GM12872 (cell line): ENCODE measurements at regions not wholly inside any gene's neighbourhood (a gene's known extent, or its start where the extent isn't known, plus 50 kb on each side); places are given as distances from the start of the nearest gene placed in this dataset.

Experiments
- TF ChIP-seq, protein P1 (sequence below): IDR thresholded peaks from 3 replicates; pipeline ENCODE4 v1.5.1; 2011; ENCODE audit warnings: low read depth, mild to moderate bottlenecking, low read length, moderate library complexity; ENCODE audit not compliant: insufficient read depth

DNA sequence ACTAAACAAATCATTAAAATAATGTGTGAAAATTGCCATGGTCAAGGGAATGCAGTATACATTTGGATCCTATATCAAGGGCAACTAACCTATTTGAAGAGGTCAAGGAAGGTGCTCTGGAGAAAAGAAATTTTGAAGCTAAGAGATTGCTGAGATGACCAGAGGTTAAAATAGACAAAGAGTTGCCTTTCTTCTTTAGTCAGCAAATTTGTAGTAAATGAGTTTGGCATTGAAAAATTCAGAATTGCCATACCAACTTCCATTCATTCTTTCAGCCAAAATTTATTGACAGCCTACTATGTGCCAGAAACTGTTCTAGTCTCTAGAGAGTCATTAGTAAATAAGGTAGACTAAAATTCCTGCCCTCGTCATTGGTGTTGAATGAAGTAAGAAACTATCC is 396.2 kb downstream of the BCL11A start:
- TF ChIP-seq, protein P1, sequence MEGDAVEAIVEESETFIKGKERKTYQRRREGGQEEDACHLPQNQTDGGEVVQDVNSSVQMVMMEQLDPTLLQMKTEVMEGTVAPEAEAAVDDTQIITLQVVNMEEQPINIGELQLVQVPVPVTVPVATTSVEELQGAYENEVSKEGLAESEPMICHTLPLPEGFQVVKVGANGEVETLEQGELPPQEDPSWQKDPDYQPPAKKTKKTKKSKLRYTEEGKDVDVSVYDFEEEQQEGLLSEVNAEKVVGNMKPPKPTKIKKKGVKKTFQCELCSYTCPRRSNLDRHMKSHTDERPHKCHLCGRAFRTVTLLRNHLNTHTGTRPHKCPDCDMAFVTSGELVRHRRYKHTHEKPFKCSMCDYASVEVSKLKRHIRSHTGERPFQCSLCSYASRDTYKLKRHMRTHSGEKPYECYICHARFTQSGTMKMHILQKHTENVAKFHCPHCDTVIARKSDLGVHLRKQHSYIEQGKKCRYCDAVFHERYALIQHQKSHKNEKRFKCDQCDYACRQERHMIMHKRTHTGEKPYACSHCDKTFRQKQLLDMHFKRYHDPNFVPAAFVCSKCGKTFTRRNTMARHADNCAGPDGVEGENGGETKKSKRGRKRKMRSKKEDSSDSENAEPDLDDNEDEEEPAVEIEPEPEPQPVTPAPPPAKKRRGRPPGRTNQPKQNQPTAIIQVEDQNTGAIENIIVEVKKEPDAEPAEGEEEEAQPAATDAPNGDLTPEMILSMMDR: no peak

DNA sequence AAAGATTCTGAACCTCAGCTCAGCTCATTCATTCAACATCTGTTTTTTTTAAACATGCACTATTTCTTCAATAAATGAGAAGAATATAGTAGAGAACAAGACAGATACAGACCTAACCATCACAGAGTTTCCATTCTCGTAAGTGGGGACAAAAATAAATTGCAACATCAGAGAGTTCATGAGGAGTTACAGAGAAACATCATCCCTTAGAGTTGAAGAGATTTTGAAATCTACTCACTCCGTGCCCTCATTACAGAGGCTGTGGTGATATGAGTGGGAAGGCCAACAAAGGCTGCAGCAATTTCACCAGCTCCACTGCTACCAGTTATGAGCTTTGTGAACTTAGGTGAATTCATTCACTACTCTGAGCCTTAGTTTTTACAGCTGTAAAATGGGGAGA is 399.3 kb downstream of the BCL11A start:
- TF ChIP-seq, protein P1: no peak

DNA sequence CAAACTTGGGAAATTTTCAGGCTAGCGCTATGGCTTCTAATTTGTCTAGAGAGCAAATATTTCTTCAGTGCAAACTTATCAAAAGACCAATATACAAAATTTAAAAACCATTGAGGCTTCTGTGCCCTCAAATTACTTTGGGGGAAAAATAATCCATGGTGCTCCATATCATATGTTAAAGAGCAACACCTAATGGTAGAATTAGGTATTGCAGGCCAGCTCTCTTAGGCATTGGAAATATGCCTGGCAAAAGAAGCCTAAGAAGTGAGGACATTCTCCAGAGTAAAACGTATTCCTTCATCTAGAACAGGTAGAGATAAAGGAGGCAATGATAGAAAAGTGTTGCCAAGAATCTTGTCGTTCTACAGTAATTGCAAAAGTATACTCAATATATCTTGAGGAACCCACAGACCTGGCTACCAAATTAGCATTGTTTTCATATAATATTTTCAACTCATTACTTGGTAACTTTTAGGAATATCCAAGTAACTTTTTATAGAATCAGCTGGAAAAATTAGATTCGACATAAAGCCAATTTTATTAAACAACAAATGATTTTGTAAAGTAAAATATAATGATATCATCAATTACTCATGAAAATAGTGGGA is 401.1 kb downstream of the BCL11A start:
- TF ChIP-seq, protein P1: peak; percentile 80

DNA sequence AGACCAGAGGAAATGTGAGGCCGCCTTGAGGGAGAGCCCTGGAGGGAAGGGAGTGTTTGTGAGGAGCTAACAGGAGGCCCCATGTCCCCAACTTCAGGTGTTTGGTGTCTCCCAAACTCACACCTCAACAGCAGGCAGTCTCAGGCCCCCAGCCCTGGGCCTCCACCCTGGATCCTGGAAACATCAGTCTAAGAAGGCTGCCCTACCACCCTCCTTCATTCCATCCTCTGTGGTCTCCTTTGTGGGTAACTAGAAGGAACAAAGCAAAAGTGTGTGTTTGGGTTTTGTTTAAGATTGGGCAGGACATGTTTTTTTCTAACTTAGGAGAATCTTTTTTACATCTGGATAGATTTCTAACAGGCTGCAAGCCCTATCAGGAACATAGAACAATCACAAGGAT is 404.3 kb downstream of the BCL11A start:
- TF ChIP-seq, protein P1: no peak

DNA sequence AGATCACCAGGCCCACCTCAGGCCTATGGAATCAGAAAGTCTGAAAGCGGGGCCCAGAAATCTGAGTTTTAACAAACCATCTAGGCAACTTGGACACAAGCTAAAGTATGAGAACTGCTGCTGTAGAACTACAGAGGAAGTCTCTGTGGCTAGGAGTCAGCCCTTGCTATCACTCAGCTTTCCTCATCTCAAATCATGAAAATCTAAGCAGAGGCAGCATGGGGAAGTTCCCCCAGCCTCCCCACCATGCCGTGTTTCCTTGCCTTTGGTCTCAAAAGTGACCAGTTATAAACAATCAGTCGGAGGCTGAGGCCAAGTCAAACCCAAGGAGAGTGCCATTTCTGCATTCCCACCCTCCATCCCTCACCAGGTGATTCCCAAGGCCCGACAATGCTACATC is 404.7 kb downstream of the BCL11A start:
- TF ChIP-seq, protein P1: no peak

DNA sequence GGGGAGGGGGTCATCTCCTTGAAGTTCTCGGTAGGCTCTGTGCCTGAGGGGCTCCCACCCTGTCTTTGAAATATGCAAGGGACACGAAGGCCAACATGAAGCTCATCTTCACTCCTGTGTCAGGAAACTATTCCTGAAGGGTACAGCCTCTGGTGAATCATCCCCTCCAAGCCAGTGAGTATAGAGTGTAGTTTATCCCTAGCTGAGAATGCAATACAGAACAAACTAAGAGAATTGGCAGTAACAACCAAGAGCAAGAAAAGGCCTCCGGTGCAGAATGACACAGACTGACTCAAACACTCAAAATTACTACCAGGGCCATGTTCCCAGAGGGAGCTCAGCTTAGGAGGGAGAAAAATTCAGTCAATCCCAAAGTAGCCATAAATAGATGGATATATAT is 413.3 kb downstream of the BCL11A start:
- TF ChIP-seq, protein P1: no peak

DNA sequence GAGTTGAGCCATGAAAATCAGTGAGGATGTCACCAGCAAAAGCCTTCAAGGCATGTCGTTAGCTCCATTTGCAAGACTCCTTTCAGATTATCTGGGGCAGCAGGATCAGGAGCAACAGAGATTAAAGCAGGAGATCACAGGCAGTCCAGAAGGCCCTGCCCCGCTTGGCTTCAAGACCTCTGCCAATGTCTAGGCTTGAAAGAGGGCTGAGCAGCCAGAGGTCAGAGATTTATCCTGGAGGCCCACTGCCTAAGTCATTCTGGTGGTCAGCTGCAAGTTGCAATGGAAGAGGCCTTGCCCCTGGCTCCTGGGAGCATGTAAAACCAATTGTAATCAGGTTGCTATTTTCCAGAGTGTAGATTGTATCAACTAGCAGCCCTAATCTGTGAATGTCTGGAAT is 416.5 kb downstream of the BCL11A start:
- TF ChIP-seq, protein P1: no peak

DNA sequence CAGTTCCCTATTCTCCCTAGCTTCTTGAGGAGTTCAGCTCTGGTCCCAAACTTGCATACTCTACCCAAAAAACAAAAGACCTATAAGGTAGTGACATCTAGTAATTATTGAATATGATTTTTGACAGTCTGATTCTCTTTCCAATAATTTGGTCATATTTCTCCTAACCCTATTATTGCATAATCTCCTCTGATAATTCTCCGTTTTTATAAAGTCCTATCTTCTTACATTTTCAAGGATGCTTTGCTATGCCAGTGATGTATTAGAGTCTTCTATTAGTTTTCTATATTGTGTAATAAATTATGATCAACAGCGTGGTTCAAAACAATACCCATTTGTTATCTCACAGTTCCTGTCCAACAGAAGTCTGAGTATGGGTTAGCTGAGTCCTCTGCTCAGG is 426.3 kb downstream of the BCL11A start:
- TF ChIP-seq, protein P1: no peak
